ENCODE measurements at regions not wholly inside any gene's neighbourhood (a gene's known extent, or its start where the extent isn't known, plus 50 kb on each side); places are given as distances from the start of the nearest gene placed in this dataset.

- no peak overlapping the region for H3K4me3 ChIP-seq (IDR thresholded peaks at IDR 0.05; ENCODE audit: insufficient read depth, low read depth, low read length)
Measured at GRCh38 chr4:123073650-123074049, 151.3 kb upstream of the NUDT6 start.

GRCh38 chr4:123077330-123077729 lies 154.9 kb upstream of the NUDT6 start:
- Histone ChIP-seq H3K4me2 (no peak overlapping the region), H2AFZ (ENCODE audit: low read depth) (no peak overlapping the region), H3K27ac (no peak overlapping the region), H3K79me2 (ENCODE audit: insufficient read depth, low read depth) (no peaks in the 10 kb centered on the region), H3K27me3 (ENCODE audit: insufficient read depth, low read depth) (no peaks in the 10 kb centered on the region), H3K4me1 (ENCODE audit: low read depth, poor library complexity, severe bottlenecking) (no peaks in the 10 kb centered on the region), H4K20me1 (ENCODE audit: insufficient read depth) (no peaks in the 10 kb centered on the region), H3K9ac (no peak overlapping the region), H3K36me3 (ENCODE audit: insufficient read depth) (no peaks in the 10 kb centered on the region), H3K4me3 (IDR thresholded peaks at IDR 0.05; ENCODE audit: insufficient read depth, low read depth, low read length) (no peak overlapping the region)
- no peak for TF ChIP-seq CTCF (conservative IDR thresholded peaks at IDR 0.05; ENCODE audit: low read depth, low read length)

More at GRCh38 chr4:123073650-123074049, 151.3 kb upstream of the NUDT6 start:
- no peak overlapping the region for H3K27ac ChIP-seq
- TF ChIP-seq CTCF (conservative IDR thresholded peaks at IDR 0.05; ENCODE audit: low read depth, low read length), result no peak
- H3K79me2 ChIP-seq (ENCODE audit: insufficient read depth, low read depth), result no peaks in the 10 kb centered on the region
- no peak overlapping the region for H3K4me2 ChIP-seq
- H3K27me3 ChIP-seq (ENCODE audit: insufficient read depth, low read depth), result no peaks in the 10 kb centered on the region
- no peaks in the 10 kb centered on the region for H3K36me3 ChIP-seq (ENCODE audit: insufficient read depth)
- H3K4me1 ChIP-seq (ENCODE audit: low read depth, poor library complexity, severe bottlenecking), result no peaks in the 10 kb centered on the region
- no peak overlapping the region for H2AFZ ChIP-seq (ENCODE audit: low read depth)
- no peak overlapping the region for H3K9ac ChIP-seq
- H4K20me1 ChIP-seq (ENCODE audit: insufficient read depth), result no peaks in the 10 kb centered on the region

- Histone ChIP-seq H3K79me2 (ENCODE audit: insufficient read depth, low read depth) (no peaks in the 10 kb centered on the region), H3K36me3 (ENCODE audit: insufficient read depth) (no peaks in the 10 kb centered on the region), H3K4me2 (no peak overlapping the region), H2AFZ (ENCODE audit: low read depth) (no peak overlapping the region), H3K4me1 (ENCODE audit: low read depth, poor library complexity, severe bottlenecking) (no peaks in the 10 kb centered on the region), H3K4me3 (IDR thresholded peaks at IDR 0.05; ENCODE audit: insufficient read depth, low read depth, low read length) (no peak overlapping the region), H4K20me1 (ENCODE audit: insufficient read depth) (no peaks in the 10 kb centered on the region), H3K9ac (no peak overlapping the region), H3K27me3 (ENCODE audit: insufficient read depth, low read depth) (no peaks in the 10 kb centered on the region), H3K27ac (no peak overlapping the region)
- no peak for TF ChIP-seq CTCF (conservative IDR thresholded peaks at IDR 0.05; ENCODE audit: low read depth, low read length)
Measured at GRCh38 chr4:123081971-123082370, 159.6 kb upstream of the NUDT6 start.

- no peak overlapping the region for H3K9ac ChIP-seq
- no peaks in the 10 kb centered on the region for H3K27me3 ChIP-seq (ENCODE audit: insufficient read depth, low read depth)
- no peak overlapping the region for H3K27ac ChIP-seq
- no peaks in the 10 kb centered on the region for H3K4me1 ChIP-seq (ENCODE audit: low read depth, poor library complexity, severe bottlenecking)
- no peaks in the 10 kb centered on the region for H3K36me3 ChIP-seq (ENCODE audit: insufficient read depth)
- H2AFZ ChIP-seq (ENCODE audit: low read depth), result no peak overlapping the region
- no peak overlapping the region for H3K4me3 ChIP-seq (IDR thresholded peaks at IDR 0.05; ENCODE audit: insufficient read depth, low read depth, low read length)
- H3K79me2 ChIP-seq (ENCODE audit: insufficient read depth, low read depth), result no peaks in the 10 kb centered on the region
- no peak overlapping the region for H3K4me2 ChIP-seq
- no peak for TF ChIP-seq CTCF (conservative IDR thresholded peaks at IDR 0.05; ENCODE audit: low read depth, low read length)
- H4K20me1 ChIP-seq (ENCODE audit: insufficient read depth), result no peaks in the 10 kb centered on the region
Measured at GRCh38 chr4:123083646-123084045, 161.2 kb upstream of the NUDT6 start.

All from KMS-11 (cell line).